ENCODE measurements at regions not wholly inside any gene's neighbourhood (a gene's known extent, or its start where the extent isn't known, plus 50 kb on each side); places are given as distances from the start of the nearest gene placed in this dataset.
"Not testable (repeated sequence)": the region's sequence is repeated elsewhere in the genome, so short reads cannot be mapped to it uniquely, and the experiment has no call there.

- not testable (repeated sequence) for DNase-seq
These were observed 53.5 kb upstream of the JADE2 start for GRCh38 chr5:134471858-134472449.

DNA sequence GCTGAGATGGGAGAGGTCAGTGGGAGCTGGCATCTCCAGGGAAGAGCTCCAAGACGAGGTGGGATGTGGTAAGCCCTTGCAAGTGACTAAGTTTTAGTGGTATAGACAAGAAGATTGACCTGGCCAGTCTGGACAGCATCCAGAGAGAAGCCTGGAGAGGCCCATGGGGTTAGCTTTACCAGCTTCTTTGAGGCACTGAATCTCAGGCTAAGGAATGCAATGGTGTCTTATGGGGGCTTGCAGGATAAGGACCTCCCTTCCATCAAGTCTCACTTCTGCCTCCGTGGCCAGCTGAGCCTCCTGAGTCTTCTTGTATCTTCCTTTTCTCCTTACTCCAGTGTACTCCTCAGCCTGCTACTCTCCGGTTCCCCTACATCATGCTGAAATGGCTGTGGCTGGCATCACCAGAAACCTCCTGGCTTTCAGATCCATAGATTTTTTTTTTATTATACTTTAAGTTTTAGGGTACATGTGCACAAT lies 56.5 kb upstream of the JADE2 start:
- DNase-seq: no peak

GRCh38 chr5:134467231-134467630 lies 55.5 kb upstream of the CDKN2AIPNL start:
- no peak for DNase-seq

- peak; percentile 12 to 23 for DNase-seq
These were observed 54.8 kb upstream of the CDKN2AIPNL start for GRCh38 chr5:134466241-134467069.

GRCh38 chr5:134465816-134466240 lies 54.1 kb upstream of the CDKN2AIPNL start:
- DNase-seq: peak; percentile 17 to 53

DNA sequence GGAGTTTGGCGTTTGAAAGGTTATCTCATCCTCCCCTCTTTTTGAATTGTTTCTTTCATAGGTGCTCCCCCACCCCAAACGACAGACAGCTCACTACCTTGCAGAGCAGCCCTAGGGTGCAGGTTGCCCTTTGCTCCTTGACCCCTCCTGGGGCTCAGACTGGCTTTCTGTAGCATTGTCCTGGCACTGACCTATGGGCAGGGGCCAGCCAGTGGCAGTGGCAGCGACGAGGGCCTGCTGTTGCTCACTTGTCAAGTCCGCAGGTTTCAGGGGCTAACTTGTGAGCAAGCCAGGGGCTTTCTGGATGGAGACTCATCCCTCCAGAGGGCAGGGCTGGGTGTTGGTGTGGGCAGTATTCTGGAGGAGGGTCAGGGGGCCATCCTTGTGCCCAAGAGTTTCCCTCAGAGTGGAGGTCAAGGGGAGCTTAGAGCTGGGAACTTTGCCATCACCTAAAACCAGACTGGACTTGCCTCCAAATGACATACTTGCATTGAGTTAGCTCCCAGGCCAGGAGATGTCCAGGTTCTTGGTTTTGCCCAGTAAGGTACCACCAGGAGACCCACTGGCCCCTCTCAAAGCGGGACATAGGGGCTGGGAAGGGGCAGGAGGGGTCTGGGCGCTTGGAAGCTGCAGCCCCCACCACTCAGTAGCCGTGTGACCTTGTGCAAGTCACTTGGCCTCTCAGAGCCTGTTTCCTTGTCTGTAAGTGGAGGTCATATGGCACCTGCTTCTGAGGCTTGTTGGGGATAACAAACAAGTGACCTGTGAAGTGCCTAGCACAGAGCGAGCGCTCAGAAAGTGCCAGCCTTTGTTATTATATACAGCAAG lies 53.5 kb upstream of the CDKN2AIPNL start:
- no peak for DNase-seq

GRCh38 chr5:134463991-134464760 lies 52.5 kb upstream of the CDKN2AIPNL start:
- no peak for DNase-seq

GRCh38 chr5:134463176-134463720 lies 51.6 kb upstream of the CDKN2AIPNL start:
- DNase-seq: no peak

DNA sequence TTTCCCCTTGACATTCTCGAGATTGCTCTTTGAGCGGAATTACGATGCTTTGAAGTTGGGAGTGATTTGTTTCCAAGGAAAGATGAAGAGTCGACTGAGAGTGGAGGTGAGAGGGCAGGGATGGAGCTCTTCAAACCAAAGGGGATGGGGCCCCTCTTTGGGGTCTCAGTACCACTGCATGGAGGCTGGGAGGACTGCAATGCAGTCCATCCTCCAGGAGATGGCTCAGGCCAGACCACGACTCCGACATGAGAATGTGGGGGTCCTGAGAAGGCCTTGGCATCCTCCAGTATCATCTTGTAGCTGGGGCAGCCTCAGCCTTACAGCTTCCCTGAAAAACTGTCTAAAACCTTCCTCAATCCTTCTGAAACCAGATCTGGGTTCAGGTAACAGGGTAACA lies 51.1 kb upstream of the CDKN2AIPNL start:
- DNase-seq: no peak

DNA sequence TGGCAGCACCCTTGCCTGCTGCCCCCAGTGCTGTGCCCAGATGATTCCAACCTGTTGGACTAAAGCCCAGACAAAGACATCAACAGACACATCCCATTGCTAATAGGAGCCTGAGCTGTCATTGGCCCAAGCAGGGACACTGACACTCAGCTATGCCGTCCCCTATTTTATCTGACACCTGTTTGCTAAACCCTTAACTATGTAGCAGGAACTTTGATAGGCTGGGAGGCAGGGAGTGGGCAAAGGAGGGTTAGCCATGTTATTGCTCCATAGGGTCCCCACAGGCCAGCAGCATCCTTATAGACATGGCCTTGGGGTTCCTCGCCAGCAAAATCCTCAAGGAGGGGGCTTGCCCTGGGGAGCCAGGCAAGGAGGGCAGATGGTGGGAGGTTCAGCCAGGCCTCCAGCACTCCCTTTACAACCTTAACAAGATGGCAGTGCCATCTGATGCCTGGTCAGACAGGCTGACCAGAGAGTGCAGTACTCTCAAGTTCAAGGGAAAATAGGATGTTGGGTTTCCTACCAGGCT lies 50.4 kb upstream of the CDKN2AIPNL start:
- DNase-seq: no peak

Measured in stimulated activated CD4-positive, alpha-beta T cell treated with anti-CD3 and anti-CD28 coated beads, Interleukin-4, amount 100 ng/mL, for 4 hours (primary cell).